H1 (cell line): ENCODE measurements at regions not wholly inside any gene's neighbourhood (a gene's known extent, or its start where the extent isn't known, plus 50 kb on each side); places are given as distances from the start of the nearest gene placed in this dataset.

ENCODE experiments used
- CTCF ChIA-PET: fragments of 300-600 bp; sonication (Branson Sonifier 250); formaldehyde crosslinking; loops from one replicate; lab custom pipeline; 2021; ENCODE audit not compliant: partially characterized antibody; lab: Charles Lee
- POLR2A ChIA-PET: fragments of 300-600 bp; sonication (Branson Sonifier 250); formaldehyde crosslinking; loops from one replicate; lab custom pipeline; 2021; ENCODE audit warnings: inconsistent platforms; ENCODE audit not compliant: partially characterized antibody; lab: Charles Lee
- DNase-seq, 2 experiments: peaks; one replicate each; pipeline versions ENCODE4 v3.0.0 to v3.0.0-alpha.2; 2010 to 2022; ENCODE audit warnings: low spot score in 2 of 2, low read depth in 1 of 2, mixed read lengths in 1 of 2
- FAIRE-seq: peaks from 2 replicates; lab custom pipeline; 2011; peaks lifted over from hg19 to GRCh38; lab: Jason Lieb, UNC
- H2AFZ ChIP-seq: 2 replicates; pipeline ENCODE4 v1.8.1; 2012; ENCODE audit warnings: low read length, inconsistent platforms
- H2AK5ac ChIP-seq: 2 replicates; pipeline ENCODE4 v1.6.1; 2013; ENCODE audit warnings: low read depth, low read length
- H2BK120ac ChIP-seq: replicated peaks from 2 replicates; pipeline ENCODE3; 2013; ENCODE audit warnings: low read depth, low read length, inconsistent platforms
- H2BK12ac ChIP-seq: 2 replicates; pipeline ENCODE4 v1.6.1; 2013; ENCODE audit warnings: low read depth, low read length
- H2BK15ac ChIP-seq: 2 replicates; pipeline ENCODE4 v1.6.1; 2013; ENCODE audit warnings: low read length
- H2BK20ac ChIP-seq: 2 replicates; pipeline ENCODE4 v1.6.1; 2013; ENCODE audit warnings: low read length
- H2BK5ac ChIP-seq: 2 replicates; pipeline ENCODE4 v1.6.1; 2013; ENCODE audit warnings: low read depth, low read length
- H3K14ac ChIP-seq: 2 replicates; pipeline ENCODE4 v1.6.1; 2013; ENCODE audit warnings: inconsistent platforms; ENCODE audit not compliant: insufficient read length
- H3K18ac ChIP-seq: 2 replicates; pipeline ENCODE4 v1.6.1; 2013; ENCODE audit warnings: low read length; ENCODE audit errors: extremely low read depth
- H3K23ac ChIP-seq: 2 replicates; pipeline ENCODE4 v1.6.1; 2013; ENCODE audit warnings: inconsistent platforms; ENCODE audit not compliant: insufficient read length
- H3K23me2 ChIP-seq: 2 replicates; pipeline ENCODE4 v1.6.1; 2013; ENCODE audit warnings: low read depth, low read length
- H3K27ac ChIP-seq: 2 replicates; pipeline ENCODE4 v1.6.1; 2011; ENCODE audit warnings: low read depth, low read length, inconsistent platforms
- H3K27me3 ChIP-seq, 4 experiments: replicated peaks in 1 of 4; 1 replicate in 1 of 4; 2 replicates in 3 of 4; pipeline versions ENCODE4 v1.6.1 to v1.8.1; 2011 to 2013; ENCODE audit warnings: low read length in 3 of 4, mild to moderate bottlenecking in 3 of 4, inconsistent platforms in 2 of 4, mixed read lengths in 2 of 4, moderate library complexity in 1 of 4; ENCODE audit not compliant: control insufficient read depth in 3 of 4, insufficient read depth in 3 of 4; ENCODE audit errors: extremely low read depth in 1 of 4
- H3K36me3 ChIP-seq, 4 experiments: 2 replicates each; pipeline versions ENCODE4 v1.6.1 to v1.8.1; 2011 to 2013; ENCODE audit warnings: mild to moderate bottlenecking in 4 of 4, low read length in 3 of 4, moderate library complexity in 2 of 4, control low read depth in 1 of 4, inconsistent platforms in 1 of 4; ENCODE audit not compliant: insufficient read depth in 4 of 4, control insufficient read depth in 2 of 4
- H3K4ac ChIP-seq: replicated peaks from 2 replicates; pipeline ENCODE3; 2013; ENCODE audit warnings: low read length, low read depth, mixed read lengths, inconsistent platforms; ENCODE audit not compliant: insufficient read length
- H3K4me1 ChIP-seq, 4 experiments: replicated peaks in 1 of 4; 1 replicate in 1 of 4; 2 replicates in 3 of 4; pipeline versions ENCODE4 v1.6.1 to v1.8.1; 2011 to 2013; ENCODE audit warnings: low read length in 3 of 4, inconsistent platforms in 2 of 4, mixed read lengths in 1 of 4; ENCODE audit not compliant: insufficient read depth in 4 of 4, control insufficient read depth in 3 of 4
- H3K4me2 ChIP-seq, 2 experiments: 2 replicates each; pipeline versions ENCODE4 v1.6.1 to v1.8.1; 2011 to 2013; ENCODE audit warnings: low read depth in 2 of 2, low read length in 2 of 2, control low read depth in 1 of 2, inconsistent platforms in 1 of 2, mild to moderate bottlenecking in 1 of 2; ENCODE audit not compliant: insufficient read depth in 1 of 2
- H3K4me3 ChIP-seq, 4 experiments: fragments of 200-600, 300-600 bp in 1 of 4; sonication (generic), shearing (Covaris generic), sonication (Bioruptor Twin) in 1 of 4; 2 replicates each; pipeline versions ENCODE4 v1.5.1 to v1.8.1; 2011 to 2016; ENCODE audit warnings: low read length in 4 of 4, low read depth in 3 of 4, control low read depth in 2 of 4, inconsistent platforms in 2 of 4, mild to moderate bottlenecking in 2 of 4, mixed read lengths in 1 of 4, moderate library complexity in 1 of 4; ENCODE audit not compliant: insufficient read depth in 2 of 4; ENCODE audit errors: extremely low read depth in 1 of 4
- H3K56ac ChIP-seq: replicated peaks from 2 replicates; pipeline ENCODE3; 2013; ENCODE audit warnings: low read depth, mild to moderate bottlenecking, mixed read lengths, low read length, inconsistent platforms; ENCODE audit not compliant: insufficient read length
- H3K79me1 ChIP-seq: 2 replicates; pipeline ENCODE4 v1.6.1; 2013; ENCODE audit warnings: low read depth, low read length, control low read depth
- H3K79me2 ChIP-seq, 2 experiments: 2 replicates each; pipeline versions ENCODE4 v1.6.1 to v1.8.1; 2012 to 2013; ENCODE audit warnings: low read length in 2 of 2, mild to moderate bottlenecking in 2 of 2, inconsistent platforms in 1 of 2; ENCODE audit not compliant: insufficient read depth in 2 of 2, control insufficient read depth in 1 of 2
- H3K9ac ChIP-seq, 4 experiments: replicated peaks in 1 of 4; 1 replicate in 1 of 4; 2 replicates in 3 of 4; pipeline versions ENCODE4 v1.6.1 to v1.8.1; 2011 to 2013; ENCODE audit warnings: low read depth in 3 of 4, low read length in 3 of 4, control low read depth in 2 of 4, mild to moderate bottlenecking in 2 of 4, moderate library complexity in 2 of 4, inconsistent platforms in 1 of 4; ENCODE audit errors: extremely low read depth in 1 of 4
- H3K9me3 ChIP-seq, 2 experiments: 2 replicates each; pipeline versions ENCODE4 v1.6.1 to v1.8.1; 2012 to 2013; ENCODE audit warnings: mild to moderate bottlenecking in 2 of 2, moderate library complexity in 2 of 2, control low read depth in 1 of 2, inconsistent platforms in 1 of 2, low read depth in 1 of 2, low read length in 1 of 2, mixed read lengths in 1 of 2; ENCODE audit not compliant: insufficient read depth in 2 of 2
- H4K20me1 ChIP-seq, 2 experiments: replicated peaks in 1 of 2; 2 replicates each; pipeline versions ENCODE3 to v1.8.1; 2011 to 2013; ENCODE audit warnings: inconsistent platforms in 2 of 2, low read length in 2 of 2, mild to moderate bottlenecking in 1 of 2; ENCODE audit not compliant: insufficient read depth in 2 of 2, control insufficient read depth in 1 of 2
- H4K5ac ChIP-seq: 2 replicates; pipeline ENCODE4 v1.6.1; 2013; ENCODE audit warnings: low read length, low read depth, mixed read lengths, inconsistent platforms; ENCODE audit not compliant: insufficient read length
- H4K8ac ChIP-seq: 2 replicates; pipeline ENCODE4 v1.8.0; 2013; ENCODE audit warnings: mild to moderate bottlenecking, moderate library complexity, low read length, inconsistent platforms; ENCODE audit not compliant: insufficient read depth; ENCODE audit errors: extremely low read depth
- H4K91ac ChIP-seq: replicated peaks from 2 replicates; pipeline ENCODE3; 2013; ENCODE audit warnings: low read length, mixed read lengths, inconsistent platforms; ENCODE audit not compliant: insufficient read length
- FOSL1 ChIP-seq: IDR thresholded peaks from 2 replicates; pipeline ENCODE4 v1.6.1; 2011; ENCODE audit warnings: mild to moderate bottlenecking, low read depth, low read length, moderate library complexity; ENCODE audit not compliant: insufficient read depth
- WGBS, 2 experiments: shearing (Covaris generic) in 1 of 2; methylation state at CpG; one replicate each; pipeline versions ENCODE4 v1.1.6 to v1.1.7; 2013 to 2015; ENCODE audit warnings: low lambda C conversion rate in 2 of 2, mixed read lengths in 2 of 2, inconsistent platforms in 1 of 2, low coverage in 1 of 2, missing lambda C conversion rate in 1 of 2; ENCODE audit not compliant: insufficient replicate concordance in 2 of 2, insufficient coverage in 1 of 2, insufficient read length in 1 of 2; ENCODE audit errors: extremely low coverage in 1 of 2, missing lambda C conversion rate in 1 of 2; 5-methylcytosine and 5-hydroxymethylcytosine counted together

GRCh38 chr3:84224262-84224661, 734.5 kb upstream of the CADM2 start:
- WGBS, 2 experiments: 100% methylated on average over 2 of the region's 2 CpGs; no CpG with 5 or more reads in 1 of the 2 experiments
- H3K27me3 ChIP-seq: no peaks in the 10 kb centered on the region
- H2AFZ ChIP-seq: no peak overlapping the region
- DNase-seq (no peak), FAIRE-seq (no peak)
- no peak for TF ChIP-seq FOSL1
- no peak overlapping the region for H3K4ac ChIP-seq
- no peak overlapping the region for H2BK5ac ChIP-seq
- no peak overlapping the region for H4K5ac ChIP-seq
- ChIA-PET POLR2A (no interaction called here), CTCF (no interaction called here)
- no peak overlapping the region for H2BK15ac ChIP-seq
- H3K23ac ChIP-seq: no peak overlapping the region
- H4K91ac ChIP-seq: no peak overlapping the region
- no peak overlapping the region for H2BK120ac ChIP-seq
- peaks cover 44 to 45% of the 10 kb centered on the region in 2 experiments for H3K9me3 ChIP-seq
- no peak overlapping the region for H2BK20ac ChIP-seq
- H3K79me1 ChIP-seq: no peaks in the 10 kb centered on the region
- H3K14ac ChIP-seq: no peak overlapping the region
- H4K8ac ChIP-seq: no peak overlapping the region
- no peak overlapping the region for H3K4me2 ChIP-seq
- H3K23me2 ChIP-seq: no peaks in the 10 kb centered on the region
- no peak overlapping the region for H2BK12ac ChIP-seq
- no peak overlapping the region for H3K56ac ChIP-seq
- H4K20me1 ChIP-seq: no peaks in the 10 kb centered on the region
- no peak overlapping the region for H3K27ac ChIP-seq
- H3K79me2 ChIP-seq: no peaks in the 10 kb centered on the region
- H3K18ac ChIP-seq: no peak overlapping the region
- H3K4me3 ChIP-seq: no peak overlapping the region
- no peaks in the 10 kb centered on the region for H3K4me1 ChIP-seq
- H3K9ac ChIP-seq: no peak overlapping the region
- peaks cover 0 to 3% (median 0%) of the 10 kb centered on the region in 4 experiments; a peak in 1 of 8 replicates for H3K36me3 ChIP-seq
- H2AK5ac ChIP-seq: no peak overlapping the region
